ENCODE measurements at regions not wholly inside any gene's neighbourhood (a gene's known extent, or its start where the extent isn't known, plus 50 kb on each side); places are given as distances from the start of the nearest gene placed in this dataset.
"Not testable (repeated sequence)": the region's sequence is repeated elsewhere in the genome, so short reads cannot be mapped to it uniquely, and the experiment has no call there.

DNA sequence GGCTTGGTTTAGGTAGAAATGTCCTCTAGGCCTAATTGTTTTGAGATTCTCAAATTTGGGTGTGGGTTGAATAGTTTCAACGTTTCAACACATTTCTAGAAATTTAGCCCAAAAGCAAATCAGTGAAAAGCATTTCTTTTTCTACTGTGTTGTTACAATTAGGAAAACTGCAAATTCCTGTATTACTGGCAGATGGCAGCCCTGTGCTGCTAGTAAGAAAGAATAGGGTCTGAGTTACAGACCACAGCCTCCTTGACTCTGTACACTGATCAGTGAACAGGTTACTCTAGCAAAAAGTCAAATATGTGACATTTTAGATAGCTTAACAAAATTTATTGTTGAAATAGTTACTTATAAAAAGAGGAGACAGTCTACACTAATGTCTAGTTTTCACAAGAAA lies 703.0 kb downstream of the JRKL start:
- no peak overlapping the region for H2BK15ac ChIP-seq (replicated peaks; ENCODE audit: low read depth)
- H3K4me2 ChIP-seq (ENCODE audit: low read length): no peak overlapping the region
- no peak overlapping the region for H4K5ac ChIP-seq (ENCODE audit: low read length)
- H2BK5ac ChIP-seq (ENCODE audit: low read length): no peak overlapping the region
- no peaks in the 10 kb centered on the region for H3K4me1 ChIP-seq (ENCODE audit: control insufficient read depth, low read depth, low read length)
- H3K23ac ChIP-seq (ENCODE audit: low read length): no peak overlapping the region
- DNase-seq: peak; percentile 17
- no CpG with 5 or more reads among the region's 1 CpG for WGBS (ENCODE audit: extremely low coverage, insufficient coverage, low lambda C conversion rate)
- H3K79me1 ChIP-seq (ENCODE audit: low read length): no peaks in the 10 kb centered on the region
- H3K18ac ChIP-seq (ENCODE audit: low read length): no peak overlapping the region
- H3K79me2 ChIP-seq (ENCODE audit: control insufficient read depth, insufficient read depth, low read length): no peaks in the 10 kb centered on the region
- no peak overlapping the region for H3K4me3 ChIP-seq (ENCODE audit: low read length)
- H2BK120ac ChIP-seq (ENCODE audit: low read depth, low read length): no peak overlapping the region
- no peak overlapping the region for H2AK5ac ChIP-seq (ENCODE audit: low read length)
- no peaks in the 10 kb centered on the region for H3K36me3 ChIP-seq (ENCODE audit: control insufficient read depth, insufficient read depth, low read length)
- H3K27ac ChIP-seq (ENCODE audit: low read depth, low read length): no peak overlapping the region
- H3K56ac ChIP-seq (ENCODE audit: low read length): no peak overlapping the region
- no peaks in the 10 kb centered on the region for H3K27me3 ChIP-seq (ENCODE audit: insufficient read depth, low read length, poor library complexity)
- no peak overlapping the region for H3K9ac ChIP-seq (ENCODE audit: low read length)
- no peak overlapping the region for H3K4ac ChIP-seq (ENCODE audit: low read depth, low read length)
- H4K8ac ChIP-seq (ENCODE audit: low read depth, low read length): no peak overlapping the region

DNA sequence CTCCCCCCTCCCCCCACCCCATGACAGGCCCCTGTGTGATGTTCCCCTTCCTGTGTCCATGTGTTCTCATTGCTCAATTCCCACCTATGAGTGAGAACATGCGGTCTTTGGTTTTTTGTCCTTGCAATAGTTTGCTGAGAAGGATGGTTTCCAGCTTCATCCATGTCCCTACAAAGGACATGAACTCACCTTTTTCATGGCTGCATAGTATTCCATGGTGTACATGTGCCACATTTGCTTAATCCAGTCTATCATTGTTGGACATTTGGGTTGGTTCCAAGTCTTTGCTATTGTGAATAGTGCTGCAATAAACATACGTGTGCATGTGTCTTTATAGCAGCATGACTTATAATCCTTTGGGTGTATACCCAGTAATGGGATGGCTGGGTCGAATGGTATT lies 712.4 kb downstream of the JRKL start:
- not testable (repeated sequence) for H3K4me1 ChIP-seq (ENCODE audit: control insufficient read depth, low read depth, low read length); H4K5ac ChIP-seq (ENCODE audit: low read length); H2BK5ac ChIP-seq (ENCODE audit: low read length); H3K56ac ChIP-seq (ENCODE audit: low read length); H3K4me3 ChIP-seq (ENCODE audit: low read length); DNase-seq; H3K9ac ChIP-seq (ENCODE audit: low read length); H3K79me1 ChIP-seq (ENCODE audit: low read length); H3K23ac ChIP-seq (ENCODE audit: low read length); H3K4ac ChIP-seq (ENCODE audit: low read depth, low read length); H2BK120ac ChIP-seq (ENCODE audit: low read depth, low read length); H3K27ac ChIP-seq (ENCODE audit: low read depth, low read length); H3K36me3 ChIP-seq (ENCODE audit: control insufficient read depth, insufficient read depth, low read length); H4K8ac ChIP-seq (ENCODE audit: low read depth, low read length); H3K4me2 ChIP-seq (ENCODE audit: low read length); H3K27me3 ChIP-seq (ENCODE audit: insufficient read depth, low read length, poor library complexity); H3K18ac ChIP-seq (ENCODE audit: low read length); H2AK5ac ChIP-seq (ENCODE audit: low read length); H2BK15ac ChIP-seq (replicated peaks; ENCODE audit: low read depth); H3K79me2 ChIP-seq (ENCODE audit: control insufficient read depth, insufficient read depth, low read length)
- WGBS (ENCODE audit: extremely low coverage, insufficient coverage, low lambda C conversion rate): no CpG with 5 or more reads among the region's 3 CpGs

DNA sequence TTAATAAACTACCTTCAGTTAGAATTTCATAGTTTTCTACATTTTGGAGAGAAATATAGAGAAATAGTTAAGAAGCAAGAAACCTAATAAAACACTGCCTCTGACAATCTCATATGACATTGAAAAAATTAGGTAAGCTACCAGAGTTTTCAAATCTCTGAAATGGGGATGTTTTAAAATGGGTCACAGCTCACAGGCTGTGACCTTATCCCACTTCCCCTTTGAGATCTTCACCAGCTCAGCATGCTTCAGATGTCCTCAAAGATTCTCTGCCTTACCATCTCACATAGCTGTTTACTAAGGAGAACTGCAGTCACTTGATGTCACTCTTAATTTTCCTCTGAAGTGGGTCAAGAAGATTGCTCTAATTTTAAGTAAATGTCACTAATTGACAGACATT lies 717.8 kb downstream of the JRKL start:
- Histone ChIP-seq H3K4me2 (ENCODE audit: low read length) (no peak overlapping the region), H3K9ac (ENCODE audit: low read length) (no peak overlapping the region), H3K79me1 (ENCODE audit: low read length) (no peaks in the 10 kb centered on the region), H3K4me3 (ENCODE audit: low read length) (no peak overlapping the region), H2AK5ac (ENCODE audit: low read length) (no peak overlapping the region), H3K18ac (ENCODE audit: low read length) (no peak overlapping the region), H3K4me1 (ENCODE audit: control insufficient read depth, low read depth, low read length) (no peaks in the 10 kb centered on the region), H2BK5ac (ENCODE audit: low read length) (no peak overlapping the region), H2BK120ac (ENCODE audit: low read depth, low read length) (no peak overlapping the region), H3K27ac (ENCODE audit: low read depth, low read length) (no peak overlapping the region), H2BK15ac (replicated peaks; ENCODE audit: low read depth) (no peak overlapping the region), H3K23ac (ENCODE audit: low read length) (no peak overlapping the region), H3K27me3 (ENCODE audit: insufficient read depth, low read length, poor library complexity) (no peaks in the 10 kb centered on the region), H3K79me2 (ENCODE audit: control insufficient read depth, insufficient read depth, low read length) (no peaks in the 10 kb centered on the region), H3K36me3 (ENCODE audit: control insufficient read depth, insufficient read depth, low read length) (no peaks in the 10 kb centered on the region), H4K8ac (ENCODE audit: low read depth, low read length) (no peak overlapping the region), H3K4ac (ENCODE audit: low read depth, low read length) (no peak overlapping the region), H4K5ac (ENCODE audit: low read length) (no peak overlapping the region), H3K56ac (ENCODE audit: low read length) (no peak overlapping the region)
- no peak for DNase-seq

DNA sequence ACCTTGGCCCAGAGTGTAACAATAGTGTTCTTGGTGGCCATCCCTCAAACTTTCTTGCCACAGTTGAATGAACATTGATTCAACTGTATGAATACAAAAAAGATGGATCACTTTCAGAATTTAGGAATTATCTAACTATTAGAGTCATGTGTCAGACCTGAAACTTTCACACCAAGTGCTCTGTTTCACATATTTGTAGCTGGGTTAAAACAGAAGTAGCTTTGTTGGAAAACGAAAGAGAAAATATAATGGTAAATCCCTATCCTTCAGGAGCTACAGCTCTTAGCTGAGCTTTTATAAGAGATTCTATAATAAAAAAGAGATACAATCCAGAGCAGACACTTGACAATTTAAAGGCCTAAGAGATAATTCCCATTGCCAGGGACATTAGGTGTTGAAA lies 719.3 kb downstream of the JRKL start:
- no peak overlapping the region for H4K8ac ChIP-seq (ENCODE audit: low read depth, low read length)
- H3K4ac ChIP-seq (ENCODE audit: low read depth, low read length): no peak overlapping the region
- H2BK15ac ChIP-seq (replicated peaks; ENCODE audit: low read depth): no peak overlapping the region
- H3K4me2 ChIP-seq (ENCODE audit: low read length): no peak overlapping the region
- H3K4me3 ChIP-seq (ENCODE audit: low read length): no peak overlapping the region
- WGBS (ENCODE audit: extremely low coverage, insufficient coverage, low lambda C conversion rate): no CpG with 5 or more reads among the region's 1 CpG
- no peaks in the 10 kb centered on the region for H3K79me2 ChIP-seq (ENCODE audit: control insufficient read depth, insufficient read depth, low read length)
- no peaks in the 10 kb centered on the region for H3K79me1 ChIP-seq (ENCODE audit: low read length)
- H3K9ac ChIP-seq (ENCODE audit: low read length): no peak overlapping the region
- H2AK5ac ChIP-seq (ENCODE audit: low read length): no peak overlapping the region
- no peak overlapping the region for H3K18ac ChIP-seq (ENCODE audit: low read length)
- H3K4me1 ChIP-seq (ENCODE audit: control insufficient read depth, low read depth, low read length): no peaks in the 10 kb centered on the region
- no peak for DNase-seq
- H3K56ac ChIP-seq (ENCODE audit: low read length): no peak overlapping the region
- H3K23ac ChIP-seq (ENCODE audit: low read length): no peak overlapping the region
- no peaks in the 10 kb centered on the region for H3K27me3 ChIP-seq (ENCODE audit: insufficient read depth, low read length, poor library complexity)
- no peaks in the 10 kb centered on the region for H3K36me3 ChIP-seq (ENCODE audit: control insufficient read depth, insufficient read depth, low read length)
- no peak overlapping the region for H2BK5ac ChIP-seq (ENCODE audit: low read length)
- H3K27ac ChIP-seq (ENCODE audit: low read depth, low read length): no peak overlapping the region
- no peak overlapping the region for H4K5ac ChIP-seq (ENCODE audit: low read length)
- no peak overlapping the region for H2BK120ac ChIP-seq (ENCODE audit: low read depth, low read length)

DNA sequence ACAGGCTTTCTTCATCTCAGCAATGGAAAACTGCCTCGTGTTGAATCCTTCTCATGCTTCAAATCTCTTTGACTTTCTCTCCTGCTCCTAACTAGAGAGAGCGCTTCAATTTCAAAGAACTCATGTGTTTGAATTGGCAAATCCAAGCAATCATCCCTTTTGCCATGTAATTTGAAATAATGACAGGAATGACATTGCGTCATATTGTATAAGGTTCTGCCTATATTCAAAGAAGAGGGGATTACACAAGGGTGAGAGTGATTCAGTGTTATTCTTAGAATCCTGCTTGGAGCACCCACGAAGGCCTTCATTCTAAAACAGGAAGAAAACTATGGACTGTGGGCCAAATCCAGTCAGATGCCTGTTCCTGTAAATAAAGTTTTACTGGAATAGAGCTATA lies 720.6 kb downstream of the JRKL start:
- H3K4me1 ChIP-seq (ENCODE audit: control insufficient read depth, low read depth, low read length): no peaks in the 10 kb centered on the region
- H2BK5ac ChIP-seq (ENCODE audit: low read length): no peak overlapping the region
- no CpG with 5 or more reads among the region's 4 CpGs for WGBS (ENCODE audit: extremely low coverage, insufficient coverage, low lambda C conversion rate)

DNA sequence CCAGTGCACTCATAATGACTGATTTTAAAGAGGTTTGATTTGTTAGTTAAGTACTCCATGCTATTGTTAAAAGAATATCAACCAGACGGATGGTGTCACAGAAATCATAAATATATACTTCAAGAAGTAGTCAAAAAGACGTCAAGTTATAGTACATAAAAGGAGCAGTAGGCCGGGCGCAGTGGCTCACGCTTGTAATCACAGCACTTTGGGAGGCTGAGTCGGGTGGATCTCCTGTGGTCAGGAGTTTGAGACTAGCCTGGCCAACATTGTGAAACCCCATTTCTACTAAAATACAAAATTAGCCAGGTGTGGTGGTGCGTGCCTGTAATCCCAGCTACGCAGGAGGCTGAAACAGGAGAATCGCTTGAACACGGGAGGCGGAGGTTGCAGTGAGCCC lies 721.7 kb downstream of the JRKL start:
- H2AK5ac ChIP-seq (ENCODE audit: low read length): no peak overlapping the region
- H2BK5ac ChIP-seq (ENCODE audit: low read length): no peak overlapping the region
- H3K79me1 ChIP-seq (ENCODE audit: low read length): no peaks in the 10 kb centered on the region
- no peak overlapping the region for H4K8ac ChIP-seq (ENCODE audit: low read depth, low read length)
- H3K9ac ChIP-seq (ENCODE audit: low read length): no peak overlapping the region
- no peak overlapping the region for H3K56ac ChIP-seq (ENCODE audit: low read length)
- H3K23ac ChIP-seq (ENCODE audit: low read length): no peak overlapping the region
- no CpG with 5 or more reads among the region's 11 CpGs for WGBS (ENCODE audit: extremely low coverage, insufficient coverage, low lambda C conversion rate)
- no peak overlapping the region for H3K4ac ChIP-seq (ENCODE audit: low read depth, low read length)
- H3K36me3 ChIP-seq (ENCODE audit: control insufficient read depth, insufficient read depth, low read length): no peaks in the 10 kb centered on the region
- H3K18ac ChIP-seq (ENCODE audit: low read length): no peak overlapping the region
- no peaks in the 10 kb centered on the region for H3K27me3 ChIP-seq (ENCODE audit: insufficient read depth, low read length, poor library complexity)
- no peak overlapping the region for H3K4me2 ChIP-seq (ENCODE audit: low read length)
- no peak for DNase-seq
- H3K4me1 ChIP-seq (ENCODE audit: control insufficient read depth, low read depth, low read length): no peaks in the 10 kb centered on the region
- H3K79me2 ChIP-seq (ENCODE audit: control insufficient read depth, insufficient read depth, low read length): no peaks in the 10 kb centered on the region
- H4K5ac ChIP-seq (ENCODE audit: low read length): no peak overlapping the region
- H2BK15ac ChIP-seq (replicated peaks; ENCODE audit: low read depth): no peak overlapping the region
- no peak overlapping the region for H3K4me3 ChIP-seq (ENCODE audit: low read length)
- no peak overlapping the region for H3K27ac ChIP-seq (ENCODE audit: low read depth, low read length)
- H2BK120ac ChIP-seq (ENCODE audit: low read depth, low read length): no peak overlapping the region

More for the DNA sequence above, 720.6 kb downstream of the JRKL start:
- no peak overlapping the region for H3K23ac ChIP-seq (ENCODE audit: low read length)
- DNase-seq: no peak
- H3K18ac ChIP-seq (ENCODE audit: low read length): no peak overlapping the region
- no peak overlapping the region for H3K4me3 ChIP-seq (ENCODE audit: low read length)
- H3K27me3 ChIP-seq (ENCODE audit: insufficient read depth, low read length, poor library complexity): no peaks in the 10 kb centered on the region
- no peak overlapping the region for H2AK5ac ChIP-seq (ENCODE audit: low read length)
- no peak overlapping the region for H3K9ac ChIP-seq (ENCODE audit: low read length)
- H2BK120ac ChIP-seq (ENCODE audit: low read depth, low read length): no peak overlapping the region
- H3K36me3 ChIP-seq (ENCODE audit: control insufficient read depth, insufficient read depth, low read length): no peaks in the 10 kb centered on the region
- no peaks in the 10 kb centered on the region for H3K79me2 ChIP-seq (ENCODE audit: control insufficient read depth, insufficient read depth, low read length)
- no peak overlapping the region for H3K4me2 ChIP-seq (ENCODE audit: low read length)
- H3K4ac ChIP-seq (ENCODE audit: low read depth, low read length): no peak overlapping the region
- no peak overlapping the region for H4K8ac ChIP-seq (ENCODE audit: low read depth, low read length)
- no peak overlapping the region for H4K5ac ChIP-seq (ENCODE audit: low read length)
- H2BK15ac ChIP-seq (replicated peaks; ENCODE audit: low read depth): no peak overlapping the region
- no peak overlapping the region for H3K56ac ChIP-seq (ENCODE audit: low read length)
- no peaks in the 10 kb centered on the region for H3K79me1 ChIP-seq (ENCODE audit: low read length)
- no peak overlapping the region for H3K27ac ChIP-seq (ENCODE audit: low read depth, low read length)

All from mesendoderm (in vitro differentiated cells).